ENCODE measurements at regions not wholly inside any gene's neighbourhood (a gene's known extent, or its start where the extent isn't known, plus 50 kb on each side); places are given as distances from the start of the nearest gene placed in this dataset.
"Not testable (repeated sequence)": the region's sequence is repeated elsewhere in the genome, so short reads cannot be mapped to it uniquely, and the experiment has no call there.

- H3K4me3 ChIP-seq; H3K4me1 ChIP-seq (replicated peaks in 1 of 2); ATAC-seq (replicated peaks in 6 of 8); in situ Hi-C loops (cut with MboI; ENCODE audit: low pct_unique_long_range_greater_than_20kb in 2 of 9, low sequenced_read_pairs in 9 of 9, unreplicated experiment in 9 of 9); H3K27ac ChIP-seq: not testable (repeated sequence)
- no CpG with 5 or more reads among the region's 20 CpGs for WGBS, 10 experiments
These were observed 55.2 kb downstream of the GOLGA8B start for GRCh38 chr15:34528055-34528754.

GRCh38 chr15:34527641-34528040 lies 55.8 kb downstream of the GOLGA8B start:
- ATAC-seq (replicated peaks in 6 of 8); H3K4me1 ChIP-seq (replicated peaks in 1 of 2); in situ Hi-C loops (cut with MboI; ENCODE audit: low pct_unique_long_range_greater_than_20kb in 2 of 9, low sequenced_read_pairs in 9 of 9, unreplicated experiment in 9 of 9); H3K27ac ChIP-seq; H3K4me3 ChIP-seq: not testable (repeated sequence)
- no CpG with 5 or more reads among the region's 13 CpGs for WGBS, 10 experiments

- WGBS, 10 experiments = no CpG with 5 or more reads among the region's 12 CpGs
- peak in 1 of 8 experiments; percentile 48 for ATAC-seq (replicated peaks in 6 of 8)
- in situ Hi-C loops (cut with MboI; ENCODE audit: low pct_unique_long_range_greater_than_20kb in 2 of 9, low sequenced_read_pairs in 9 of 9, unreplicated experiment in 9 of 9) = not testable (repeated sequence)
These were observed 59.6 kb downstream of the GOLGA8B start for GRCh38 chr15:34523849-34524248.

GRCh38 chr15:34522601-34523000 lies 60.9 kb downstream of the GOLGA8B start:
- in situ Hi-C loops (cut with MboI; ENCODE audit: low pct_unique_long_range_greater_than_20kb in 2 of 9, low sequenced_read_pairs in 9 of 9, unreplicated experiment in 9 of 9); ATAC-seq (replicated peaks in 6 of 8): not testable (repeated sequence)
- no CpG with 5 or more reads among the region's 12 CpGs for WGBS, 10 experiments

More at GRCh38 chr15:34523849-34524248, 59.6 kb downstream of the GOLGA8B start:
- H3K4me1 ChIP-seq (replicated peaks in 1 of 2); H3K27ac ChIP-seq; H3K4me3 ChIP-seq: not testable (repeated sequence)

GRCh38 chr15:34521802-34522485 lies 61.5 kb downstream of the GOLGA8B start:
- ATAC-seq (replicated peaks in 6 of 8); in situ Hi-C loops (cut with MboI; ENCODE audit: low pct_unique_long_range_greater_than_20kb in 2 of 9, low sequenced_read_pairs in 9 of 9, unreplicated experiment in 9 of 9); H3K27ac ChIP-seq; H3K4me3 ChIP-seq; H3K4me1 ChIP-seq (replicated peaks in 1 of 2): not testable (repeated sequence)
- no CpG with 5 or more reads among the region's 10 CpGs for WGBS, 10 experiments

More at GRCh38 chr15:34522601-34523000, 60.9 kb downstream of the GOLGA8B start:
- H3K27ac ChIP-seq; H3K4me3 ChIP-seq; H3K4me1 ChIP-seq (replicated peaks in 1 of 2): not testable (repeated sequence)

GRCh38 chr15:34520566-34520965 lies 62.9 kb downstream of the GOLGA8B start:
- in situ Hi-C loops (cut with MboI; ENCODE audit: low pct_unique_long_range_greater_than_20kb in 2 of 9, low sequenced_read_pairs in 9 of 9, unreplicated experiment in 9 of 9) = no loop called here
- Histone ChIP-seq H3K27ac (no peak overlapping the region), H3K4me1 (replicated peaks in 1 of 2) (peaks cover 0 to under 1% of the 10 kb centered on the region in 2 donors), H3K4me3 (no peak overlapping the region)
- 40 to 100% (median 73%) methylated on average over 1 to 4 of the region's 11 CpGs; no CpG with 5 or more reads in 6 of the 10 experiments for WGBS, 10 experiments
- no peak for ATAC-seq (replicated peaks in 6 of 8)

DNA sequence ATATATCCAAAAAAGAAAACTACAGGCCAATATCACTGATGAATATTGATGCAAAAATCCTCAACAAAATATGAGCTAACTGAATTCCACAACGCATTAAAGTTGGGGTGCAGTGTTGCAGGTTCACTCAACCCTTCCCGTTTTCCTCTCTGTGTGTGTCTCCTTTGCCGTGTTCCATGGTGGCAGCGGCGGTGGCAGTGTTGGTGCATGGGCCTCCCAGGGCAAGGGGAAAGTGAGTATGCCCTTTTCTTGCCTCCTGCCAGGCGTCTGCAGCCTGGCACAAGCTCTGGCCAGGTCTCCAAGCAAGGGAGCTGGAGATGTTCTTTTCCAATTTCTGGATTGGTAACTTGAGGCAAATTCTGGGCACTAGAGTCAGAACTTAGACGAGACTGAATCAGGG lies 63.4 kb downstream of the GOLGA8B start:
- in situ Hi-C loops (cut with MboI; ENCODE audit: low pct_unique_long_range_greater_than_20kb in 2 of 9, low sequenced_read_pairs in 9 of 9, unreplicated experiment in 9 of 9); H3K4me3 ChIP-seq; H3K4me1 ChIP-seq (replicated peaks in 1 of 2); ATAC-seq (replicated peaks in 6 of 8); H3K27ac ChIP-seq: not testable (repeated sequence)
- WGBS, 10 experiments = 20 to 100% (median 84%) methylated on average over 1 to 7 of the region's 7 CpGs; no CpG with 5 or more reads in 4 of the 10 experiments

DNA sequence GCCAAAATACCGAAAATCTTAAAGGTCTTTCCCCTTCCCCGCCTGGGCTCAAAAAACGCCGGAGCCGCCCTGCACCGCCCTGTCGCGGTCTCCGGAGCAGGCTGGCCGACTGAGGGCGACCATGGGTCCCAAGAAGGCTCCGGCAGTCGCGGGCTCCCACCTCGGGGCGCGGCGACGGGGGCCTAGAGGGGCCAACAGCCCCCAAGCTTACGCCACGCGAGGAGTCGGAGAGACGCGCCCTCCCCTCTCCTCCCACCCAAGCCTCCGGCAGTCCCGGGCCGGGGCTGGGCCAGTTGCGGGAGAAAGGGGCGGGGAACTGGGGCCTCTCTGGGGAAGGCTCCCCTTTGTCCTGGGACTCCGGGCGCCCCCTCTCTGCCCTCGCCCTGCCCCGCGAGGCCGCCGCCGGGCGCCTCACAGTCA lies 69.2 kb downstream of the GOLGA8B start:
- peak overlapping the region in 1 of 2 donors; percentile 59 for H3K27ac ChIP-seq
- peaks cover 0 to 6% of the 10 kb centered on the region in 2 donors for H3K4me1 ChIP-seq (replicated peaks in 1 of 2)
- in situ Hi-C loops (cut with MboI; ENCODE audit: low pct_unique_long_range_greater_than_20kb in 2 of 9, low sequenced_read_pairs in 9 of 9, unreplicated experiment in 9 of 9) = no loop called here
- ATAC-seq (replicated peaks in 6 of 8) = peak; percentile 79 to 94 (median 91)
- H3K4me3 ChIP-seq = peak overlapping the region; percentile 33 to 54 (median 45)
- WGBS, 10 experiments = 0 to 7% (median 0%) methylated on average over 1 to 6 of the region's 39 CpGs; no CpG with 5 or more reads in 7 of the 10 experiments

GRCh38 chr15:34512628-34513027 lies 70.8 kb downstream of the GOLGA8B start:
- Histone ChIP-seq H3K27ac (no peak overlapping the region), H3K4me3 (no peak overlapping the region), H3K4me1 (replicated peaks in 1 of 2) (peaks cover 0 to 6% of the 10 kb centered on the region in 2 donors)
- WGBS, 10 experiments = 15 to 84% (median 28%) methylated on average over 1 to 4 of the region's 4 CpGs; no CpG with 5 or more reads in 2 of the 10 experiments
- in situ Hi-C loops (cut with MboI; ENCODE audit: low pct_unique_long_range_greater_than_20kb in 2 of 9, low sequenced_read_pairs in 9 of 9, unreplicated experiment in 9 of 9) = no loop called here
- ATAC-seq (replicated peaks in 6 of 8) = no peak

GRCh38 chr15:34501131-34501530 lies 63.5 kb upstream of the GOLGA8A start:
- WGBS, 10 experiments = 66 to 100% (median 82%) methylated on average over 1 to 4 of the region's 4 CpGs; no CpG with 5 or more reads in 3 of the 10 experiments
- Histone ChIP-seq H3K4me1 (replicated peaks in 1 of 2) (no peaks in the 10 kb centered on the region), H3K4me3 (no peak overlapping the region), H3K27ac (no peak overlapping the region)
- no peak for ATAC-seq (replicated peaks in 6 of 8)
- in situ Hi-C loops (cut with MboI; ENCODE audit: low pct_unique_long_range_greater_than_20kb in 2 of 9, low sequenced_read_pairs in 9 of 9, unreplicated experiment in 9 of 9) = no loop called here

- H3K4me3 ChIP-seq = no peak overlapping the region
- WGBS, 10 experiments = 5 to 15% methylated on average over 4 of the region's 30 CpGs; no CpG with 5 or more reads in 8 of the 10 experiments
- ATAC-seq (replicated peaks in 6 of 8) = peak in 2 of 8 experiments; percentile 47 to 78
- H3K27ac ChIP-seq = no peak overlapping the region
- H3K4me1 ChIP-seq (replicated peaks in 1 of 2) = no peaks in the 10 kb centered on the region
- in situ Hi-C loops (cut with MboI; ENCODE audit: low pct_unique_long_range_greater_than_20kb in 2 of 9, low sequenced_read_pairs in 9 of 9, unreplicated experiment in 9 of 9) = no loop called here
These were observed 58.8 kb upstream of the GOLGA8A start for GRCh38 chr15:34496207-34496995.

DNA sequence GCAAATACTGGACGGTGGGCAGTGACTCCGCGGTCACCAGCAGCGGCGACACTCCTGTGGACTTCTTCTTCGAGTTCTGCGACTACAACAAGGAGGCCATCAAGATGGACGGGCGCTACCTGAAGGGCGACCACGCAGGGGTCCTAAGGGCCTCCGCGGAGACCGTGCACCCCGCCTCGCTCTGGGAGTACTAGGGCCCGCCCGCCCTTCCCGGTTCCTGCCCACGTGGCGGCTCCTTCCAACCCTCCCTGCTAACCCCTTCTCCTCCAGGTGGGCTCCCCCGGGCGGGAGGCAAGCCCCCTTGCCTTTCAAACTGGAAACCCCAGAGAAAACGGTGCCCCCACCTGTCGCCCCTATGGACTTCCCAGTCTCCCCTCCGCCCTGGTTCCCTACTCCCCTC lies 58.1 kb upstream of the GOLGA8A start:
- H3K4me1 ChIP-seq (replicated peaks in 1 of 2); in situ Hi-C loops (cut with MboI; ENCODE audit: low pct_unique_long_range_greater_than_20kb in 2 of 9, low sequenced_read_pairs in 9 of 9, unreplicated experiment in 9 of 9); H3K27ac ChIP-seq; ATAC-seq (replicated peaks in 6 of 8); H3K4me3 ChIP-seq: not testable (repeated sequence)
- no CpG with 5 or more reads among the region's 26 CpGs for WGBS, 10 experiments

- no peak overlapping the region for H3K27ac ChIP-seq
- H3K4me3 ChIP-seq = peak overlapping the region; percentile 10 to 34 (median 27)
- no peaks in the 10 kb centered on the region for H3K4me1 ChIP-seq (replicated peaks in 1 of 2)
- WGBS, 10 experiments = 4 to 63% (median 25%) methylated on average over 1 to 10 of the region's 20 CpGs; no CpG with 5 or more reads in 1 of the 10 experiments
- in situ Hi-C loops (cut with MboI; ENCODE audit: low pct_unique_long_range_greater_than_20kb in 2 of 9, low sequenced_read_pairs in 9 of 9, unreplicated experiment in 9 of 9) = no loop called here
- no peak for ATAC-seq (replicated peaks in 6 of 8)
These were observed 56.4 kb upstream of the GOLGA8A start for GRCh38 chr15:34494084-34494399.
